CD14-positive monocyte (primary cell): ENCODE measurements at regions not wholly inside any gene's neighbourhood (a gene's known extent, or its start where the extent isn't known, plus 50 kb on each side); places are given as distances from the start of the nearest gene placed in this dataset.

Experiments used
- DNase-seq, 3 donors: peaks; one replicate each; pipeline ENCODE4 v3.0.0-alpha.2; 2011 to 2022
- H2AFZ ChIP-seq: 2 replicates; pipeline ENCODE4 v1.6.0; 2012; ENCODE audit warnings: mild to moderate bottlenecking, low read depth, low read length, inconsistent platforms; ENCODE audit not compliant: insufficient read depth, poor library complexity, severe bottlenecking
- H3K27ac ChIP-seq, 2 donors: 1 replicate in 1 of 2; 2 replicates in 1 of 2; pipeline ENCODE4 v1.5.1; 2012 to 2013; ENCODE audit warnings: low read length in 2 of 2, control low read depth in 1 of 2, inconsistent platforms in 1 of 2, low read depth in 1 of 2, mild to moderate bottlenecking in 1 of 2
- H3K27me3 ChIP-seq, 2 donors: one replicate each; pipeline versions ENCODE4 v1.6.0 to v1.6.1; 2011 to 2013; ENCODE audit warnings: low read length in 2 of 2; ENCODE audit not compliant: control insufficient read depth in 2 of 2, insufficient read depth in 2 of 2
- H3K36me3 ChIP-seq, 2 donors: replicated peaks in 1 of 2; 1 replicate in 1 of 2; 2 replicates in 1 of 2; pipeline versions ENCODE4 v1.5.1 to v1.6.1; 2012 to 2013; ENCODE audit warnings: low read length in 2 of 2, control low read depth in 1 of 2, inconsistent platforms in 1 of 2, mild to moderate bottlenecking in 1 of 2; ENCODE audit not compliant: insufficient read depth in 2 of 2, control insufficient read depth in 1 of 2
- H3K4me1 ChIP-seq, 2 donors: 1 replicate in 1 of 2; 2 replicates in 1 of 2; pipeline versions ENCODE4 v1.5.1 to v1.6.1; 2012 to 2013; ENCODE audit warnings: low read length in 2 of 2, control low read depth in 1 of 2, inconsistent platforms in 1 of 2, mild to moderate bottlenecking in 1 of 2, moderate library complexity in 1 of 2; ENCODE audit not compliant: insufficient read depth in 2 of 2, control insufficient read depth in 1 of 2
- H3K4me2 ChIP-seq: replicated peaks from 2 replicates; pipeline ENCODE3; 2012; ENCODE audit warnings: low read length, moderate library complexity, mild to moderate bottlenecking; ENCODE audit not compliant: poor library complexity, severe bottlenecking; ENCODE audit errors: extremely low read depth
- H3K4me3 ChIP-seq, 3 experiments: fragments of 200-600 bp in 1 of 3; sonication (generic) in 1 of 3; replicated peaks in 1 of 3; 1 replicate in 2 of 3; 2 replicates in 1 of 3; pipeline ENCODE4 v1.5.1; 2011 to 2013; ENCODE audit warnings: low read length in 3 of 3, mild to moderate bottlenecking in 3 of 3, control low read depth in 2 of 3, low read depth in 2 of 3, inconsistent platforms in 1 of 3, moderate library complexity in 1 of 3
- H3K79me2 ChIP-seq: 2 replicates; pipeline ENCODE4 v1.6.0; 2012; ENCODE audit warnings: mild to moderate bottlenecking, control low read depth, inconsistent platforms, low read length, moderate library complexity; ENCODE audit not compliant: insufficient read depth
- H3K9ac ChIP-seq: 2 replicates; pipeline ENCODE4 v1.6.0; 2017; ENCODE audit warnings: low read length, mild to moderate bottlenecking; ENCODE audit not compliant: insufficient read depth, poor library complexity, severe bottlenecking
- H3K9me3 ChIP-seq, 2 donors: replicated peaks in 1 of 2; 1 replicate in 1 of 2; 2 replicates in 1 of 2; pipeline versions ENCODE4 v1.5.1 to v1.6.1; 2012 to 2013; ENCODE audit warnings: low read length in 2 of 2, control low read depth in 1 of 2; ENCODE audit not compliant: control insufficient read depth in 1 of 2, insufficient read depth in 1 of 2
- H4K20me1 ChIP-seq: 2 replicates; pipeline ENCODE4 v1.6.0; 2012; ENCODE audit warnings: mild to moderate bottlenecking, low read length, control low read depth, moderate library complexity; ENCODE audit not compliant: insufficient read depth
- H3K27ac Mint-ChIP-seq, 7 donors: one replicate each; pipeline ENCODE4 v1.8.0; 2020; ENCODE audit warnings: mild to moderate bottlenecking in 7 of 7, mixed read lengths in 7 of 7, moderate library complexity in 6 of 7, inconsistent platforms in 2 of 7
- H3K27me3 Mint-ChIP-seq, 3 donors: one replicate each; pipeline ENCODE4 v1.8.0; 2021 to 2022; ENCODE audit warnings: low read depth in 3 of 3, mild to moderate bottlenecking in 3 of 3, mixed read lengths in 3 of 3, moderate library complexity in 3 of 3, inconsistent platforms in 1 of 3
- H3K36me3 Mint-ChIP-seq, 2 donors: one replicate each; pipeline ENCODE4 v1.8.0; 2020; ENCODE audit warnings: mixed read lengths in 2 of 2, inconsistent platforms in 1 of 2, mild to moderate bottlenecking in 1 of 2
- H3K4me1 Mint-ChIP-seq: one replicate; pipeline ENCODE4 v1.8.0; 2020; ENCODE audit warnings: mild to moderate bottlenecking, mixed read lengths
- H3K4me3 Mint-ChIP-seq, 2 donors: one replicate each; pipeline ENCODE4 v1.8.0; 2020; ENCODE audit warnings: mild to moderate bottlenecking in 2 of 2, mixed read lengths in 2 of 2, moderate library complexity in 1 of 2
- H3K9me3 Mint-ChIP-seq, 7 donors: one replicate each; pipeline ENCODE4 v1.8.0; 2020 to 2022; ENCODE audit warnings: mixed read lengths in 7 of 7, mild to moderate bottlenecking in 6 of 7, moderate library complexity in 6 of 7, inconsistent platforms in 2 of 7
- CTCF ChIP-seq: fragments of 200-600 bp; IDR thresholded peaks from one replicate; pipeline ENCODE4 v1.8.0; 2022; ENCODE audit warnings: antibody characterized with exemption, mild to moderate bottlenecking
- WGBS: methylation state at CpG from one replicate; pipeline ENCODE4 v1.1.5; 2013; ENCODE audit warnings: missing lambda C conversion rate; ENCODE audit not compliant: insufficient coverage; 5-methylcytosine and 5-hydroxymethylcytosine counted together
- intact Hi-C, 2 donors: fragments of 100-400 bp; cut with micrococcal nuclease; formaldehyde crosslinking; loops; one replicate each; pipeline versions ENCODE4 v1.15.0 to v1.15.1; 2023

- no peak overlapping the region for H3K4me2 ChIP-seq
- no peaks in the 10 kb centered on the region for H3K27me3 ChIP-seq
- TF ChIP-seq CTCF = no peak
- H3K27me3 Mint-ChIP-seq = no peaks in the 10 kb centered on the region
- no peak for DNase-seq
- H3K36me3 Mint-ChIP-seq = no peaks in the 10 kb centered on the region
- intact Hi-C loops = no loop called here
- H3K4me1 Mint-ChIP-seq = no peaks in the 10 kb centered on the region
- H3K27ac ChIP-seq = no peak overlapping the region
- no peaks in the 10 kb centered on the region for H4K20me1 ChIP-seq
- H3K36me3 ChIP-seq = no peaks in the 10 kb centered on the region
- H3K9me3 ChIP-seq = no peaks in the 10 kb centered on the region
- no peaks in the 10 kb centered on the region for H3K4me1 ChIP-seq
- no peak overlapping the region for H3K9ac ChIP-seq
- H3K79me2 ChIP-seq = no peaks in the 10 kb centered on the region
- no peak overlapping the region for H2AFZ ChIP-seq
- no peak overlapping the region for H3K27ac Mint-ChIP-seq
- peaks cover 0 to 3% (median 0%) of the 10 kb centered on the region in 7 donors for H3K9me3 Mint-ChIP-seq
- no peak overlapping the region for H3K4me3 Mint-ChIP-seq
- H3K4me3 ChIP-seq = no peak overlapping the region
These were observed 338.7 kb upstream of the IL12A start for GRCh38 chr3:159649951-159650350.

- TF ChIP-seq CTCF = no peak
- no peaks in the 10 kb centered on the region for H3K36me3 Mint-ChIP-seq
- no peak overlapping the region for H2AFZ ChIP-seq
- no CpG with 5 or more reads among the region's 2 CpGs for WGBS
- no peaks in the 10 kb centered on the region for H3K4me1 Mint-ChIP-seq
- no peak overlapping the region for H3K27ac ChIP-seq
- no peak overlapping the region for H3K9ac ChIP-seq
- no peak overlapping the region for H3K27ac Mint-ChIP-seq
- H3K9me3 ChIP-seq = no peaks in the 10 kb centered on the region
- H3K27me3 ChIP-seq = no peaks in the 10 kb centered on the region
- H3K4me3 Mint-ChIP-seq = no peak overlapping the region
- no peak overlapping the region for H3K4me2 ChIP-seq
- no peaks in the 10 kb centered on the region for H3K27me3 Mint-ChIP-seq
- H3K4me3 ChIP-seq = no peak overlapping the region
- intact Hi-C loops = no loop called here
- H3K9me3 Mint-ChIP-seq = peaks cover 0 to 3% (median 0%) of the 10 kb centered on the region in 7 donors
- no peaks in the 10 kb centered on the region for H3K36me3 ChIP-seq
- H3K4me1 ChIP-seq = no peaks in the 10 kb centered on the region
- no peak for DNase-seq
- H3K79me2 ChIP-seq = no peaks in the 10 kb centered on the region
- no peaks in the 10 kb centered on the region for H4K20me1 ChIP-seq
These were observed 337.9 kb upstream of the IL12A start for GRCh38 chr3:159650726-159651125.
